ENCODE measurements at regions not wholly inside any gene's neighbourhood (a gene's known extent, or its start where the extent isn't known, plus 50 kb on each side); places are given as distances from the start of the nearest gene placed in this dataset.

GRCh38 chr9:13731637-13732036 lies 452.1 kb upstream of the MPDZ start:
- no peak for TF ChIP-seq SNAI2 (CRISPR knock-in tag; IDR thresholded peaks at IDR 0.05)
- TF ChIP-seq, protein P1, sequence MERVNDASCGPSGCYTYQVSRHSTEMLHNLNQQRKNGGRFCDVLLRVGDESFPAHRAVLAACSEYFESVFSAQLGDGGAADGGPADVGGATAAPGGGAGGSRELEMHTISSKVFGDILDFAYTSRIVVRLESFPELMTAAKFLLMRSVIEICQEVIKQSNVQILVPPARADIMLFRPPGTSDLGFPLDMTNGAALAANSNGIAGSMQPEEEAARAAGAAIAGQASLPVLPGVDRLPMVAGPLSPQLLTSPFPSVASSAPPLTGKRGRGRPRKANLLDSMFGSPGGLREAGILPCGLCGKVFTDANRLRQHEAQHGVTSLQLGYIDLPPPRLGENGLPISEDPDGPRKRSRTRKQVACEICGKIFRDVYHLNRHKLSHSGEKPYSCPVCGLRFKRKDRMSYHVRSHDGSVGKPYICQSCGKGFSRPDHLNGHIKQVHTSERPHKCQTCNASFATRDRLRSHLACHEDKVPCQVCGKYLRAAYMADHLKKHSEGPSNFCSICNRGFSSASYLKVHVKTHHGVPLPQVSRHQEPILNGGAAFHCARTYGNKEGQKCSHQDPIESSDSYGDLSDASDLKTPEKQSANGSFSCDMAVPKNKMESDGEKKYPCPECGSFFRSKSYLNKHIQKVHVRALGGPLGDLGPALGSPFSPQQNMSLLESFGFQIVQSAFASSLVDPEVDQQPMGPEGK (CRISPR knock-in tag; IDR thresholded peaks at IDR 0.05; ENCODE audit: borderline replicate concordance) = no peak
- TF ChIP-seq TSHZ2 (CRISPR knock-in tag; IDR thresholded peaks at IDR 0.05) = no peak
- no peak for TF ChIP-seq ARNTL (CRISPR knock-in tag; IDR thresholded peaks at IDR 0.05; ENCODE audit: borderline replicate concordance, low read depth)
- TF ChIP-seq TCF4 (CRISPR knock-in tag; IDR thresholded peaks at IDR 0.05; ENCODE audit: borderline replicate concordance) = no peak
- no peak for TF ChIP-seq ZNF70 (CRISPR knock-in tag; IDR thresholded peaks at IDR 0.05)
- TF ChIP-seq ZC3H10 (CRISPR knock-in tag; IDR thresholded peaks at IDR 0.05) = no peak
- no peak for TF ChIP-seq ZFP3 (CRISPR knock-in tag; IDR thresholded peaks at IDR 0.05)
- TF ChIP-seq, protein P2, sequence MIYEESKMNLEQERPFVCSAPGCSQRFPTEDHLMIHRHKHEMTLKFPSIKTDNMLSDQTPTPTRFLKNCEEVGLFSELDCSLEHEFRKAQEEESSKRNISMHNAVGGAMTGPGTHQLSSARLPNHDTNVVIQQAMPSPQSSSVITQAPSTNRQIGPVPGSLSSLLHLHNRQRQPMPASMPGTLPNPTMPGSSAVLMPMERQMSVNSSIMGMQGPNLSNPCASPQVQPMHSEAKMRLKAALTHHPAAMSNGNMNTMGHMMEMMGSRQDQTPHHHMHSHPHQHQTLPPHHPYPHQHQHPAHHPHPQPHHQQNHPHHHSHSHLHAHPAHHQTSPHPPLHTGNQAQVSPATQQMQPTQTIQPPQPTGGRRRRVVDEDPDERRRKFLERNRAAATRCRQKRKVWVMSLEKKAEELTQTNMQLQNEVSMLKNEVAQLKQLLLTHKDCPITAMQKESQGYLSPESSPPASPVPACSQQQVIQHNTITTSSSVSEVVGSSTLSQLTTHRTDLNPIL (CRISPR knock-in tag; IDR thresholded peaks at IDR 0.05; ENCODE audit: low read depth) = no peak
- no peak for TF ChIP-seq TOX (CRISPR knock-in tag; IDR thresholded peaks at IDR 0.05; ENCODE audit: borderline replicate concordance)
- TF ChIP-seq ESRRG (CRISPR knock-in tag; IDR thresholded peaks at IDR 0.05) = no peak
- no peak for TF ChIP-seq RARB (CRISPR knock-in tag; IDR thresholded peaks at IDR 0.05)

Data from SK-N-SH treated with all-trans-retinoic acid at 6 μM for 48 hours (cell line).